ENCODE measurements at regions not wholly inside any gene's neighbourhood (a gene's known extent, or its start where the extent isn't known, plus 50 kb on each side); places are given as distances from the start of the nearest gene placed in this dataset.

DNA sequence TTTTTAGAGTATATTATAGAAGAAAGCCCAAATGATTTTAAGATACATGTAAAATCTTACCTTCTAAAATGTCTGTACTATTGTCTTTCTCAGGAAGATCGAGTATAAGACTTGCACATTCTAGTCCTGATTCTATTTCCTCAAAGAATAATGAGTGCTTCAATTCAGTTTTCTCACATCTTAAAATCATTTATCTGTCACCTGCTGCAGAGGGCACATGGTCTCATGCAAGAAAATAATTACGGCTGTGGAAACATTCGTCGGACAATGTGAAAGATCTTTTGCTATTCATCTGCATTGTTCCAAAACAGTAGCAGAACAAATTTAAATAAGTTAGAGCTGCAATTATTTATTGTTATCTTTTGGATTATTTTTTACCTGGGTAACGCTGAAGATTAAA, 1403.5 kb downstream of the PCDH9 start:
- TF ChIP-seq EGR1 (IDR thresholded peaks at IDR 0.05) (no peak), RAD21 (IDR thresholded peaks at IDR 0.05; ENCODE audit: low read depth) (no peak), CREB1 (IDR thresholded peaks at IDR 0.05; ENCODE audit: low read depth) (no peak), EP300 (IDR thresholded peaks at IDR 0.05; ENCODE audit: borderline replicate concordance) (no peak), TEAD4 (IDR thresholded peaks at IDR 0.05) (no peak), FOXM1 (IDR thresholded peaks at IDR 0.05; ENCODE audit: borderline replicate concordance, low read depth) (no peak), TAF1 (IDR thresholded peaks at IDR 0.05; ENCODE audit: low read depth) (no peak), ZBTB7A (IDR thresholded peaks at IDR 0.05; ENCODE audit: low read depth) (no peak)
- TF ChIP-seq, protein P1, sequence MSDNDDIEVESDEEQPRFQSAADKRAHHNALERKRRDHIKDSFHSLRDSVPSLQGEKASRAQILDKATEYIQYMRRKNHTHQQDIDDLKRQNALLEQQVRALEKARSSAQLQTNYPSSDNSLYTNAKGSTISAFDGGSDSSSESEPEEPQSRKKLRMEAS (IDR thresholded peaks at IDR 0.05): no peak
- TF ChIP-seq, protein P2, sequence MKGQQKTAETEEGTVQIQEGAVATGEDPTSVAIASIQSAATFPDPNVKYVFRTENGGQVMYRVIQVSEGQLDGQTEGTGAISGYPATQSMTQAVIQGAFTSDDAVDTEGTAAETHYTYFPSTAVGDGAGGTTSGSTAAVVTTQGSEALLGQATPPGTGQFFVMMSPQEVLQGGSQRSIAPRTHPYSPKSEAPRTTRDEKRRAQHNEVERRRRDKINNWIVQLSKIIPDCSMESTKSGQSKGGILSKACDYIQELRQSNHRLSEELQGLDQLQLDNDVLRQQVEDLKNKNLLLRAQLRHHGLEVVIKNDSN (IDR thresholded peaks at IDR 0.05): no peak

DNA sequence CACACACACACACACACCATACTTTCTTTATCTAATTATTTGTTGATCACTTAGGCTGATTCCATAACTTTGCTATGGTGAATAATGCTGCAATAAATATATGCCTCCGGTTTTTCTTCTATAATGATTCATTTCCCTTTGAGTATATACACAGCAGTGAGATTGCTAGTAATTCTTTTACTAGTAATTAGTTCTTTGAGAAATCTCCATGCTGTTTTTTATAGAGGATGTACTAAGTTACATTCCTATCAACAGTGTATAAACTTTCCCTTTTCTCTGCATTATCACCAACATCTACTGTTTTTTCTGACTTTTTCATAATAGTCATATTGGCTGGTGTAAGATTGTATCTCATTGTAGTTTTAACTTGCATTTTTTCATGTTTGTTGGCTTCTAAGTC, 1405.1 kb downstream of the PCDH9 start:
- TF ChIP-seq EP300 (IDR thresholded peaks at IDR 0.05; ENCODE audit: borderline replicate concordance) (no peak), EGR1 (IDR thresholded peaks at IDR 0.05) (no peak), CEBPB (IDR thresholded peaks at IDR 0.05) (no peak), TAF1 (IDR thresholded peaks at IDR 0.05; ENCODE audit: low read depth) (no peak), TCF12 (IDR thresholded peaks at IDR 0.05; ENCODE audit: low read depth) (no peak)
- TF ChIP-seq, protein P3, sequence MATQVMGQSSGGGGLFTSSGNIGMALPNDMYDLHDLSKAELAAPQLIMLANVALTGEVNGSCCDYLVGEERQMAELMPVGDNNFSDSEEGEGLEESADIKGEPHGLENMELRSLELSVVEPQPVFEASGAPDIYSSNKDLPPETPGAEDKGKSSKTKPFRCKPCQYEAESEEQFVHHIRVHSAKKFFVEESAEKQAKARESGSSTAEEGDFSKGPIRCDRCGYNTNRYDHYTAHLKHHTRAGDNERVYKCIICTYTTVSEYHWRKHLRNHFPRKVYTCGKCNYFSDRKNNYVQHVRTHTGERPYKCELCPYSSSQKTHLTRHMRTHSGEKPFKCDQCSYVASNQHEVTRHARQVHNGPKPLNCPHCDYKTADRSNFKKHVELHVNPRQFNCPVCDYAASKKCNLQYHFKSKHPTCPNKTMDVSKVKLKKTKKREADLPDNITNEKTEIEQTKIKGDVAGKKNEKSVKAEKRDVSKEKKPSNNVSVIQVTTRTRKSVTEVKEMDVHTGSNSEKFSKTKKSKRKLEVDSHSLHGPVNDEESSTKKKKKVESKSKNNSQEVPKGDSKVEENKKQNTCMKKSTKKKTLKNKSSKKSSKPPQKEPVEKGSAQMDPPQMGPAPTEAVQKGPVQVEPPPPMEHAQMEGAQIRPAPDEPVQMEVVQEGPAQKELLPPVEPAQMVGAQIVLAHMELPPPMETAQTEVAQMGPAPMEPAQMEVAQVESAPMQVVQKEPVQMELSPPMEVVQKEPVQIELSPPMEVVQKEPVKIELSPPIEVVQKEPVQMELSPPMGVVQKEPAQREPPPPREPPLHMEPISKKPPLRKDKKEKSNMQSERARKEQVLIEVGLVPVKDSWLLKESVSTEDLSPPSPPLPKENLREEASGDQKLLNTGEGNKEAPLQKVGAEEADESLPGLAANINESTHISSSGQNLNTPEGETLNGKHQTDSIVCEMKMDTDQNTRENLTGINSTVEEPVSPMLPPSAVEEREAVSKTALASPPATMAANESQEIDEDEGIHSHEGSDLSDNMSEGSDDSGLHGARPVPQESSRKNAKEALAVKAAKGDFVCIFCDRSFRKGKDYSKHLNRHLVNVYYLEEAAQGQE (IDR thresholded peaks at IDR 0.05; ENCODE audit: low read depth): no peak

DNA sequence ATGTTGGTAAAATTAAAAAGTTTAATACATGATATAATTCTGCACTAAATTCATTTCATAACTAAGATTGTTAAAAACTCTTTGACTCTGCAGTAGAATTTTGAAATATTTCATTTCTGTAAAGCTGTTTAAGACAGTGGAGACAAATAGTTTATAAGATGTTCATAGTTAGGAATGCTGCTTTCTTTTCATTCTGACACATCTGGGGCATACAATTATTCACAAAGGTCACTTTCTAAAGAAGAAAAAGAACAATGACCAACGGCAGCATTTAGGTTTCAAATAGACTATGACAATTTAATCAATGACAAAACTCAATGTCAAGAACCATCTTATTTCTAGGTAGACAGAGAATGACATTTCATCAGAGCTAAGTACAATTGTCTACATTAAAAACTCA, 1422.1 kb downstream of the PCDH9 start:
- TF ChIP-seq RAD21 (IDR thresholded peaks at IDR 0.05; ENCODE audit: low read depth) (no peak), TAF1 (IDR thresholded peaks at IDR 0.05; ENCODE audit: low read depth) (no peak), ZBTB7A (IDR thresholded peaks at IDR 0.05; ENCODE audit: low read depth) (no peak), NFIC (IDR thresholded peaks at IDR 0.05) (no peak), TCF12 (IDR thresholded peaks at IDR 0.05; ENCODE audit: low read depth) (no peak), TEAD4 (IDR thresholded peaks at IDR 0.05) (no peak), CEBPB (IDR thresholded peaks at IDR 0.05) (no peak), EP300 (IDR thresholded peaks at IDR 0.05; ENCODE audit: borderline replicate concordance) (no peak), YY1 (IDR thresholded peaks at IDR 0.05; ENCODE audit: low read depth) (no peak), CREB1 (IDR thresholded peaks at IDR 0.05; ENCODE audit: low read depth) (no peak), FOXM1 (IDR thresholded peaks at IDR 0.05; ENCODE audit: borderline replicate concordance, low read depth) (no peak)
- TF ChIP-seq, protein P3 (IDR thresholded peaks at IDR 0.05; ENCODE audit: low read depth): no peak
- TF ChIP-seq, protein P2 (IDR thresholded peaks at IDR 0.05): no peak

DNA sequence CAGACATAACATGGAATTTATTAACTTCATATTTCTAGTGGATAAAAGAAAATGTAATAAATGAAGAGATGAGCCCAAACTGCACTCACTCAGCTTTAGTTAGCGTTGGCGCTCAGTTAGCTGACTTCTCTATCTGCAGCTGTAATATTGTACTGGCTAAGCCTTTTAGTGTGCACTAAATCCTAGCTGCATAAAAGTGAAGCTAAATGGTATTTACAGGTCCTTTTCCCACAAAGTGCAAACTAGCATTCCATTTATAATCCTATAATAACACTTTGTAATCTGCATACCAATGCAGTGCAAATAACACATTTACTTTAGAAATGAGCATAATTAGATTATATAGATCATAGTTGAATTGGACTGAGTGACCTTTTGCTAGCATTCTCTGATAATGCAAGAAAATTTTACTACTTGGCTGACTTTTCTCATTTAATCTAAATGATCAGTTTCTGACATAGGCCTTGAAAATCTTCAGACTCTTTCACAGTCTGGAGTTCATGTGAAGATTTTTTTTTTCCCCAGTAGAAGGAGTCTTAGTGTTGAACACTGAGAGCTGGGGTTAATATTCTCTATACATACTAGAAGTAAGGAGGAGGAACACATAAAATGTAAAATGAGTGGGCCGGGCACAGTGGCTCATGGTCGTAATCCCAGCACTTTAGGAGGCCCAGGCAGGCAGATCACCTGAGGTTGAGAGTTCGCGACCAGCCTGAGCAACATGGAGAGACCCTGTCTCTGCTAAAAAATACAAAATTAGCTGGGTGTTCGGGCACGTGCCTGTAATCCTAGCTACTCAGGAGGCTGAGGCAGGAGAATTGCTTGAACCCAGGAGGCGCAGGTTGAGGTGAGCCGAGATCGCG, 1426.4 kb downstream of the PCDH9 start:
- TF ChIP-seq ZBTB7A (IDR thresholded peaks at IDR 0.05; ENCODE audit: low read depth) (no peak), RAD21 (IDR thresholded peaks at IDR 0.05; ENCODE audit: low read depth) (no peak), EGR1 (IDR thresholded peaks at IDR 0.05) (no peak), EP300 (IDR thresholded peaks at IDR 0.05; ENCODE audit: borderline replicate concordance) (no peak), TCF12 (IDR thresholded peaks at IDR 0.05; ENCODE audit: low read depth) (no peak), TEAD4 (IDR thresholded peaks at IDR 0.05) (no peak)
- TF ChIP-seq, protein P1 (IDR thresholded peaks at IDR 0.05): no peak

DNA sequence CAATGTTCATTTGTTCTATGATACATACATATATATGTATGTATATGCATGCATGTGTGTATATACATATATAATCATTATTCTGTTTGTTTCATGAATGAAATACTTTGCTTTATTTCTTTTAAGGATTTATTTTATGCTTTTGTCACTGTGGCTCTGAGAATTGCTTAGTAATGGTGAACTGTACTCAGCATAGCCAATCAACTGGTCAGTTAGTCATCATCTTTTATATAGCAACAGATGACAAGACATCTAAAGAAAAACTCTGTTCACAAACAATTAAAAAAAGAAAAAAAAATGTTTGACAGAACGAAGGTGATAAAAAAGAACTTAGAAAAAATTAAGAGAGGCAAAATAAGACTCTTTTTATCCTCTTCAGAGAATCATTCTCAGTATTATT, 1440.3 kb downstream of the PCDH9 start:
- TF ChIP-seq TEAD4 (IDR thresholded peaks at IDR 0.05) (no peak), FOXM1 (IDR thresholded peaks at IDR 0.05; ENCODE audit: borderline replicate concordance, low read depth) (no peak), YY1 (IDR thresholded peaks at IDR 0.05; ENCODE audit: low read depth) (no peak), RAD21 (IDR thresholded peaks at IDR 0.05; ENCODE audit: low read depth) (no peak), CREB1 (IDR thresholded peaks at IDR 0.05; ENCODE audit: low read depth) (no peak), EP300 (IDR thresholded peaks at IDR 0.05; ENCODE audit: borderline replicate concordance) (no peak), CEBPB (IDR thresholded peaks at IDR 0.05) (no peak), TCF12 (IDR thresholded peaks at IDR 0.05; ENCODE audit: low read depth) (no peak), ZBTB7A (IDR thresholded peaks at IDR 0.05; ENCODE audit: low read depth) (no peak), TAF1 (IDR thresholded peaks at IDR 0.05; ENCODE audit: low read depth) (no peak)
- TF ChIP-seq, protein P1 (IDR thresholded peaks at IDR 0.05): no peak
- TF ChIP-seq, protein P2 (IDR thresholded peaks at IDR 0.05): no peak
- TF ChIP-seq, protein P3 (IDR thresholded peaks at IDR 0.05; ENCODE audit: low read depth): no peak
